ENCODE measurements at regions not wholly inside any gene's neighbourhood (a gene's known extent, or its start where the extent isn't known, plus 50 kb on each side); places are given as distances from the start of the nearest gene placed in this dataset.

- TF ChIP-seq CTCF (tag by site-specific recombination; IDR thresholded peaks at IDR 0.05), result no peak
- TF ChIP-seq ZNF629 (tag by site-specific recombination; IDR thresholded peaks at IDR 0.05), result no peak
- TF ChIP-seq ZNF157 (tag by site-specific recombination; IDR thresholded peaks at IDR 0.05), result no peak
- TF ChIP-seq ZEB2 (tag by site-specific recombination; IDR thresholded peaks at IDR 0.05), result no peak
- no peak for TF ChIP-seq ZNF202 (tag by site-specific recombination; IDR thresholded peaks at IDR 0.05; ENCODE audit: borderline replicate concordance)
- TF ChIP-seq, protein P1, sequence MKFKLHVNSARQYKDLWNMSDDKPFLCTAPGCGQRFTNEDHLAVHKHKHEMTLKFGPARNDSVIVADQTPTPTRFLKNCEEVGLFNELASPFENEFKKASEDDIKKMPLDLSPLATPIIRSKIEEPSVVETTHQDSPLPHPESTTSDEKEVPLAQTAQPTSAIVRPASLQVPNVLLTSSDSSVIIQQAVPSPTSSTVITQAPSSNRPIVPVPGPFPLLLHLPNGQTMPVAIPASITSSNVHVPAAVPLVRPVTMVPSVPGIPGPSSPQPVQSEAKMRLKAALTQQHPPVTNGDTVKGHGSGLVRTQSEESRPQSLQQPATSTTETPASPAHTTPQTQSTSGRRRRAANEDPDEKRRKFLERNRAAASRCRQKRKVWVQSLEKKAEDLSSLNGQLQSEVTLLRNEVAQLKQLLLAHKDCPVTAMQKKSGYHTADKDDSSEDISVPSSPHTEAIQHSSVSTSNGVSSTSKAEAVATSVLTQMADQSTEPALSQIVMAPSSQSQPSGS (tag by site-specific recombination; IDR thresholded peaks at IDR 0.05; ENCODE audit: low read depth), result no peak
- no peak for TF ChIP-seq ZFP37 (tag by site-specific recombination; IDR thresholded peaks at IDR 0.05)
- no peak for TF ChIP-seq ZNF76 (tag by site-specific recombination; IDR thresholded peaks at IDR 0.05; ENCODE audit: borderline replicate concordance, low read depth)
- TF ChIP-seq, protein P2, sequence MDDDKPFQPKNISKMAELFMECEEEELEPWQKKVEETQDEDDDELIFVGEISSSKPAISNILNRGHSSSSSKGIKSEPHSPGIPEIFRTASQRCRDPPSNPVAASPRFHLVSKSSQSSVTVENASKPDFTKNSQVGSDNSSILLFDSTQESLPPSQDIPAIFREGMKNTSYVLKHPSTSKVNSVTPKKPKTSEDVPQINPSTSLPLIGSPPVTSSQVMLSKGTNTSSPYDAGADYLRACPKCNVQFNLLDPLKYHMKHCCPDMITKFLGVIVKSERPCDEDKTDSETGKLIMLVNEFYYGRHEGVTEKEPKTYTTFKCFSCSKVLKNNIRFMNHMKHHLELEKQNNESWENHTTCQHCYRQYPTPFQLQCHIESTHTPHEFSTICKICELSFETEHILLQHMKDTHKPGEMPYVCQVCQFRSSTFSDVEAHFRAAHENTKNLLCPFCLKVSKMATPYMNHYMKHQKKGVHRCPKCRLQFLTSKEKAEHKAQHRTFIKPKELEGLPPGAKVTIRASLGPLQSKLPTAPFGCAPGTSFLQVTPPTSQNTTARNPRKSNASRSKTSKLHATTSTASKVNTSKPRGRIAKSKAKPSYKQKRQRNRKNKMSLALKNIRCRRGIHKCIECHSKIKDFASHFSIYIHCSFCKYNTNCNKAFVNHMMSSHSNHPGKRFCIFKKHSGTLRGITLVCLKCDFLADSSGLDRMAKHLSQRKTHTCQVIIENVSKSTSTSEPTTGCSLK (tag by site-specific recombination; IDR thresholded peaks at IDR 0.05), result no peak
- no peak for TF ChIP-seq HOXA7 (CRISPR knock-in tag; IDR thresholded peaks at IDR 0.05; ENCODE audit: borderline replicate concordance)
- no peak for TF ChIP-seq ZNF626 (tag by site-specific recombination; IDR thresholded peaks at IDR 0.05)
- no peak for TF ChIP-seq MZF1 (tag by site-specific recombination; IDR thresholded peaks at IDR 0.05; ENCODE audit: borderline replicate concordance)
- TF ChIP-seq ZNF701 (tag by site-specific recombination; IDR thresholded peaks at IDR 0.05), result no peak
Measured at GRCh38 chr6:6721606-6722005, 133.1 kb downstream of the LY86 start.

All from HEK293 (cell line).